ENCODE measurements at regions not wholly inside any gene's neighbourhood (a gene's known extent, or its start where the extent isn't known, plus 50 kb on each side); places are given as distances from the start of the nearest gene placed in this dataset.
"Not testable (repeated sequence)": the region's sequence is repeated elsewhere in the genome, so short reads cannot be mapped to it uniquely, and the experiment has no call there.

DNA sequence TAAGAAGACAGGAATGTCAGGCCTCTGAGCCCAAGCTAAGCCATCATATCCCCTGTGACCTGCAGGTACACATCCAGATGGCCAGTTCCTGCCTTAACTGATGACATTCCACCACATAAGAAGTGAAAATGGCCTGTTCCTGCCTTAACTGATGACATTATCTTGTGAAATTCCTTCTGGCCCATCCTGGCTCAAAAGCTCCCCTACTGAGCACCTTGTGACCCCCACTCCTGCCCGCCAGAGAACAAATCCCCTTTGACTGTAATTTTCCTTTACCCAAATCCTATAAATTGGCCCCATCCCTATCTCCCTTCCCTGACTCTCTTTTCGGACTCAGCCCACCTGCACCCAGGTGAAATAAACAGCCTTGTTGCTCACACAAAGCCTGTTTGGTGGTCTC lies 537.2 kb upstream of the CRIM1 start:
- DNase-seq (ENCODE audit: low read depth), result not testable (repeated sequence)

GRCh38 chr2:35814597-35814996 lies 541.0 kb upstream of the CRIM1 start:
- not testable (repeated sequence) for DNase-seq (ENCODE audit: low read depth)

GRCh38 chr2:35803126-35803525 lies 552.5 kb upstream of the CRIM1 start:
- no peak for DNase-seq (ENCODE audit: low read depth)

DNA sequence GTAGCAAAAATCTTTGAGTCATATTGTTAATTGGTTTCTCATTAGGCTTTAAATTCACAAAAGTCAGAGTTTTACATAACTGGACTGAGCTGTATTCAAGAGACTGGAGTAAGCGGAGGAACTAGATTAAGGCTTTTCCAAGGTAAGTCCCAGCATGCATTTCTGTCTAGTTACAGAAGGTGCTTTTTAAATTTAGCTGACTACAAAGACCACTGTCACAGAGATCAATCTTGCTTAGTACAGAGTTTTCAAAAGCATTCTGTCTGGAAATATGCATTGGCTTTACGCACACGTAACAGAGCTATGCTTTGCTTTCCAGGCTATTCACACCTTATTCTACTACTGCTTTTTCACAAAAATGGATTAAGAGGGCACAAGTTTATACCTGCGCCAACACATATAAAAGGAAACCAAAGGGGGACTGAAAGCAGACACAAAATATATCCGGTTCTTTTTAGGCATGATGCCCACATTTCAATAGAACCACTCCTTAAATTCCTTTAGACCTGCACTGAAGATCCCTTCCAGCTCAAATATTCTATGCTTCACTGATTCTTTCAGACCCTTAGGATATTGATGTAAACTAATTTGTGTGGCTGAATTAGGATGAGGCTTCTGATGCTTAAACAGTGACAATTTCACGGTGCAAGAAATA lies 560.7 kb upstream of the CRIM1 start:
- no peak for DNase-seq (ENCODE audit: low read depth)

GRCh38 chr2:35790292-35790691 lies 565.3 kb upstream of the CRIM1 start:
- no peak for DNase-seq (ENCODE audit: low read depth)

DNA sequence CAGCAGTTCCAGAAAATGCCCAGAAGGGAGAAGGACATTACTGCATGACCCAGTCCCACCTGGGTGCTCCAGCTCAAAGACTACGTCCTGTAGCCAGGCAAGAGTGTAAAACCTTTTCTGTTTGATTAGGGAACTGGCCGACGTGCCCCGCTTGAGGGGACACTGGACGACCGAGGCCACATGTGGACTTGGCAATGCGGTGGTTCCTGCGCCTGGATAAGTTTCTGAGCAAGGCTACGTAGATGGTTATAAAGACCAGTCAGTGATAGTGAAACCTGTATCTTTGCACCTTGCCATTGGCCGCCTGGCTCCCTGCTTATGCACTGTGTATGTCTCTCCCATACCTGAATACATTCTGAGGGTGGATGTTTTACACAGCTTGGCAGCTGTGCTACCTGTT lies 567.0 kb upstream of the CRIM1 start:
- no peak for DNase-seq (ENCODE audit: low read depth)

DNA sequence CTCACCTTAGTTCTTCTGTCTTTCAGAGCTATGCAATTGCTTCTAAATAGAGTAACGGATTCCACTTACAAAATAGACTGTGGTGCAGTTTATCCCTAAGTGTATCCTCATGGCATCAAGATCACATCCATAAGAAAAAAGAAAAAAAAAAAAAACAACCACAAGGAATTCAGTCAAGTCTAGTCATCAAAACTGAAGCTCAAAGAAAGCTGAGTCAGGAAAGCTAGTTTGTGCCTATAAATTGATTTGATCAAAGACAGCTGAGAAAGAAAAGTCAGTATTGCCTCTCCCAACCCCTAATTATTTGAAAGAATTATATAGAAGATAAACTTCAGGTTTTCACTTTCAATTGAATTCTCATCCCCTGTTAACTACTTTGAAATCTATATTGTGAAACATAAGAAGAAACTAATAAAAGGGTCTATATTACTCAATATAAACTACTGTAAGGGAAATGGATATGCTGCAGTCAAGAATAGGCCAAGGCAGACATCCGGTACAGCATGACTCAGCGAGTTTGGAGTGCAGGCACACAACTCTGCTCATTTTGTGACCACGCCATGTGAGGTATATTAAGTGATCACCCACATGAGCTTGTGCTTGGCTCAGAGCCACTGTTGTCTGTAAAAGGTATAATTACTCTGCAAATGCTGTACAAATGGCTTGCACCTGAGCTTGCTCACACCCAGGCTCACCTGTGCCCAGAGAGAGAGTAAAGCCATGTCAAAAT lies 568.1 kb upstream of the CRIM1 start:
- DNase-seq (ENCODE audit: low read depth), result peak; percentile 15

- no peak for DNase-seq (ENCODE audit: low read depth)
Measured at GRCh38 chr2:35785564-35785963, 570.0 kb upstream of the CRIM1 start.

- DNase-seq (ENCODE audit: low read depth), result no peak
Measured at GRCh38 chr2:35784777-35785176, 570.8 kb upstream of the CRIM1 start.

DNA sequence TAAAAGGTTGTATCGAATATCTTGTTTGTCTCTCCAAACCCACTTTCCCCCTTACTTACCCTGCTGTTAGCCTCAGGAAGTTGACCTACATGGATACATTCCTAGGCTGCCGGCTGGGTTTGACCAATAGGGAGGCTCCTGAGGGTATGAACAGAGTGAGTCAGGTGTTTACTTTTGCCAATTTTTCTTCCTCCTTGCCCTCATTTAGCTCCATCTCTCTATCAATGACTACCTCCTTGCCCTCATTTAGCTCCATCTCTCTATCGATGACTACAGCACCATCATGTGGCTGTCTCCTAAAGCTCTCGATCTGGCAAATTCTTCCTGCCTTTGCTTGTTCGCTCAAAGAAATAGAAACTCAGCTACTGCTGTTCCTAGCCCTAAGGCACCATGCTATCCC lies 571.9 kb upstream of the CRIM1 start:
- no peak for DNase-seq (ENCODE audit: low read depth)

GRCh38 chr2:35741556-35741955 lies 614.0 kb upstream of the CRIM1 start:
- DNase-seq (ENCODE audit: low read depth), result no peak

- no peak for DNase-seq (ENCODE audit: low read depth)
Measured at GRCh38 chr2:35731674-35732073, 623.9 kb upstream of the CRIM1 start.

- DNase-seq (ENCODE audit: low read depth), result no peak
Measured at GRCh38 chr2:35714883-35715282, 640.7 kb upstream of the CRIM1 start.

- DNase-seq (ENCODE audit: low read depth), result no peak
Measured at GRCh38 chr2:35708411-35708923, 647.1 kb upstream of the CRIM1 start.

- DNase-seq (ENCODE audit: low read depth), result no peak
Measured at GRCh38 chr2:35688309-35688708, 667.3 kb upstream of the CRIM1 start.

DNA sequence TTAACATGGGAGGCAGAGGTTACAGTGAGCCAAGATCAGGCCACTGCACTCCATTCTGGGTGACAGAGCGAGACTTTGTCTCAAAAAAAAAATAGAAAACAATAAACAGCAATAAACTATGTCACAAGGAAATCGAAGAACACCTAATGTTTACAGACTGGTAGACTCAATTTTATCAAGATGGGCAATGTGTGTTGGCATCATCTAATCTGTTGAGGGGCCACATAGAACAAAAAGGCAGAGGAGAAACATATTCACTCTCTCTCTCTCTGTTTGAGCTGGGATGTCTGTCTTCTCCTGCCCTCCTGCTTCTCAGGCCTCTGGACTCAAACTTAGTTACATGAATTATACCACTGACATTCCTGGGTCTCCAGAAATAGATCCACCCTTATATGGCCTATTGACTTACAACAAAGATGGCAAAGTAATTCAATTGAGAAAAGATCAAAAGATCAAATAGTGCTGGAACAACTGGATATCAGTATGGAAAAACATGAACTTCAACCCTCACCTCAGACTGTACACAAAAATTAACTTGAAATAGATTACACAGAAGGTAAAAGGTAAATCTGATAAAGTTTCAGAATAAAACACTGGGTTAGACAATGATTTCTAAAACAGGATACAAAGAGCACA lies 703.8 kb upstream of the CRIM1 start:
- DNase-seq (ENCODE audit: low read depth), result no peak

DNA sequence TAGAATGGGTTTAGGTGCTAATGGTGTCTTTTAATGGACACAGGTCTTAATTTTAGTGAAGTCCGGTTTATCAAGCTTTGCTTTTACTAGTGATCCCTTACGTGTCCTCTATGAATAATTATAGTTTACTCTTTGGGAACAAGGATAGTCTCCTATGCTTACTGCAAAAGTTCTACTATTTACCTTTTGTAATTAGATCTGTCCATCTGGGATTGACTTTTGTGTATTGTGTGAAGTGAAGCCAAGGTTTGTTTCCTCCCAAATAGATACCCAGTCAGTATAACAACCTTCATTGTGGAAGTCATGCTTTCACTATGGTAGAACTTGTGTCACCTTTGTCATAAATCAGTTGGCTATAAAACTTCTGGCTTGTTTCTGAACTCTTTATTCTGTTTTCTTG lies 740.9 kb upstream of the CRIM1 start:
- DNase-seq (ENCODE audit: low read depth), result no peak

DNA sequence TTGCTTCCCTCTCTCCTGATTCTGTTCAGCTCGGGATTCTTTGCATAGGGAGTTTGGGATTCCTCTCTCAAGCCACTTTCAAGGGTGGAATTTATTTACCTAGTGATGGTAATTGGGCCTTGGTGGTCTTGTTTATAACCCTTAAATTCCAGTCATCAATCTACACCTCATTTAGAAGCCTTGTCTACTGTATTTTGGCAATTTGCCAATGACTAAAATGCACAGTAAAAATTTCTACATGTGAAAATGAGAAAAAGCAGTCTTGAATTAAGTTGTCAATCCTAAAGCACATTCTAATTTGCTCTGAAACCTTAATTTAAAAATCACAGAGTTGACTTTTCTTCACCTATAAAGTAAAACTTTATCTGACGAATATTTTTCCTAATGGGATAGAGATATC lies 749.2 kb upstream of the CRIM1 start:
- DNase-seq (ENCODE audit: low read depth), result no peak

DNA sequence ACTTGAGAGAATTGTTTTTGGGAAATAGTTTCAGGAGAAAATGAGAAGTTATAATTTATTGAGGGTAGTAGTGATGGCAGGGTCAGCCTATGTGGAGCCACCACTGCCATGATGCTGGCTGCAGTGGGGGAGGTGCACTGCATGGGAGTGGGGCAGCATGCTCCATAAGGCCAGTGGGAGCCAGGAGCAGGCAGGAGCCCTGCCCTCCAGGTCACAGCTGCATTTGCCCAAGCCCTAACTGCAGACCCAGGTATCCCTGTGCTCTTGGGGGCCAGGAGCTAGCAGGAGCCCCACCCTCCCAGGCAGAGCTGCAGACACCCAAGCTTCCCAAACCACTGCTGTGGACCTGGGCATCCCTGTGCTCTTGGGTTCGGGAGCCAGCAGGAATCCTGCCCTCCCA lies 757.3 kb upstream of the CRIM1 start:
- DNase-seq (ENCODE audit: low read depth), result no peak

GRCh38 chr2:35591886-35592285 lies 763.7 kb upstream of the CRIM1 start:
- DNase-seq (ENCODE audit: low read depth), result no peak

DNA sequence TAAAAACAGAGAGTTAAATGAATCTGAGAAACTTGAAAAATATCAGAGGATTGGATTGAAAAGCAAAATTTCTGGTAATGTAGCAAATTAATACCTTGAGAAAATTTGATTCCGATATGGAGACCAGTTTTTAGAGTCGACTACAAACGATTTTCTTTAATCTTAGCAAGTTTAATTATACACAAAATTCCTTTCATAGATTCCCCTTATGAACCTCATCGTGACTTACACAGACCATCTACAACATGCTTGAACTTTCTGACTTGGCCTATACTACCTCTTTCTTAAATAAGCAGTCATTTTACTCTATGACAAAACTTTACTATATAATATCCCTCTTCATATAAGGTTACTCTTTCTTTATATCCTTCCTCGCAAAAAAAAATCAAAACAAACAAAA lies 769.6 kb upstream of the CRIM1 start:
- peak; percentile 2 for DNase-seq (ENCODE audit: low read depth)

- no peak for DNase-seq (ENCODE audit: low read depth)
Measured at GRCh38 chr2:35582637-35583036, 772.9 kb upstream of the CRIM1 start.

DNA sequence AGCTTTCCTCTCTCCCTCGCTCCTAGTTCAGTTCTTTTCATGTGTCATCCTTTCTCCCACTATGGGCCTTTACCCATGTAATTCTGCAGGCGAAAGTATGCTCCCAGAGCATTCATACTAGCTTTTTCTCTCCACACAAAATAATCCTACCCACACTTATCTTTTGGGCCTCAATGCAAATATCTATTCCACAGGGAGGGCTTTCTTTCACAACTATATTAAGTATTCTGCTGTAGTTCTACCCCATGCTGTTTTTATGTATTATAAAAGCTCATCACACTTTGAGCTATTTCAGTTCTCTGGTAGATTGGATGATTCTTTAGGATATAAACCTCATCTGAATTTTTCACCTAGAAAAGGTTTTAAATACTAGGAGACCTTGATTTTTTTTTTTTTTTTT lies 774.6 kb upstream of the CRIM1 start:
- no peak for DNase-seq (ENCODE audit: low read depth)

Data from RPMI7951 (cell line).